ENCODE measurements at regions not wholly inside any gene's neighbourhood (a gene's known extent, or its start where the extent isn't known, plus 50 kb on each side); places are given as distances from the start of the nearest gene placed in this dataset.
"Not testable (repeated sequence)": the region's sequence is repeated elsewhere in the genome, so short reads cannot be mapped to it uniquely, and the experiment has no call there.

- no peak for DNase-seq (ENCODE audit: extremely low spot score)
- 81% methylated on average over 9 of the region's 9 CpGs for WGBS
- Histone ChIP-seq H3K27ac (ENCODE audit: low read depth) (no peak overlapping the region), H3K4me3 (ENCODE audit: low read depth, low read length) (no peak overlapping the region), H3K36me3 (ENCODE audit: insufficient read depth) (no peaks in the 10 kb centered on the region), H3K4me1 (ENCODE audit: insufficient read depth) (no peaks in the 10 kb centered on the region)
Measured at GRCh38 chr4:10832806-10833628, 148.4 kb upstream of the CLNK start.

GRCh38 chr4:10831727-10832408 is 147.3 kb upstream of the CLNK start:
- no peak for DNase-seq (ENCODE audit: extremely low spot score)
- Histone ChIP-seq H3K27ac (ENCODE audit: low read depth) (no peak overlapping the region), H3K4me3 (ENCODE audit: low read depth, low read length) (no peak overlapping the region), H3K36me3 (ENCODE audit: insufficient read depth) (no peaks in the 10 kb centered on the region), H3K4me1 (ENCODE audit: insufficient read depth) (no peaks in the 10 kb centered on the region)
- WGBS, result 86% methylated on average over 2 of the region's 2 CpGs

DNA sequence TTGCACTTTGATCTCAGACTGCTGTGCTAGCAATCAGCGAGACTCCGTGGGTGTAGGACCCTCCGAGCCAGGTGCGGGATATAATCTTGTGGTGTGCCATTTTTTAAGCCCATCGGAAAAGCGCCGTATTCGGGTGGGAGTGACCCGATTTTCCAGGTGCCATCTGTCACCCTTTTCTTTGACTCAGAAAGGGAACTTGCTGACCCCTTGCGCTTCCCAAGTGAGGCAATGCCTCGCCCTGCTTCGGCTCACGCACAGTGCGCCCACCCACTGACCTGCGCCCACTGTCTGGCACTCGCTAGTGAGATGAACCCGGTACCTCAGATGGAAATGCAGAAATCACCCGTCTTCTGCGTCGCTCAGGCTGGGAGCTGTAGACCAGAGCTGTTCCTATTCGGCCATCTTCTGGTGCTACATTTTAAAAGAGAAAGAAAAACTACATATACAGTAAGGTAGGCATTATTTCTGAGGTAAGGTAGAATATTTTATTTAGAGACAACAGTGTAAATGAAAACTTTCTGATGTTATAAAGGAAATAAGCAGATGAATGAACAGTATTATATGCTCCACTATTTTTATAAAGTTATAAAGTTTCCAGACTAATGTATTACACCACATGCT is 144.5 kb upstream of the CLNK start:
- H3K27ac ChIP-seq (ENCODE audit: low read depth); DNase-seq (ENCODE audit: extremely low spot score); H3K4me3 ChIP-seq (ENCODE audit: low read depth, low read length); H3K36me3 ChIP-seq (ENCODE audit: insufficient read depth); H3K4me1 ChIP-seq (ENCODE audit: insufficient read depth): not testable (repeated sequence)
- 95% methylated on average over 21 of the region's 21 CpGs for WGBS

DNA sequence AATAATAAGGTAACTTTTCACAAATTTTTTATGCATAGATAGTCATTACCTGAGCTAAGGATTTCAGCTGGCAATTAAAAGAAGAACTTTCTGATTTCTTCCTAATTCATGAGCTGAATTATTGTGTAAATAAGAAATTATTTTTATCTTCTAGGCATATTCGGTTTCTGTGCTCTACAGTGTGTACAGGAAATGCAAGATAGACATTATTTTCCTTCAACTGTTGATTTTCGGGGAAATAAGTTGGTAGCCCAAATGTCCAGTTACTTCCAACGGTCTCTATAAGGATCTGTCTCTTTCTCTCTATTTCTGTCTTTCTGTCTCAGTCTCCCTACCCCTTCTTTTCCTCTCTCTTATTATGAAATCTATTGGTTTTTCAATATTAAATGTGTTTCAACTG is 137.3 kb upstream of the CLNK start:
- Histone ChIP-seq H3K4me3 (ENCODE audit: low read depth, low read length) (no peak overlapping the region), H3K36me3 (ENCODE audit: insufficient read depth) (no peaks in the 10 kb centered on the region), H3K27ac (ENCODE audit: low read depth) (no peak overlapping the region), H3K4me1 (ENCODE audit: insufficient read depth) (no peaks in the 10 kb centered on the region)
- 87% methylated on average over 3 of the region's 3 CpGs for WGBS
- DNase-seq (ENCODE audit: extremely low spot score), result no peak

DNA sequence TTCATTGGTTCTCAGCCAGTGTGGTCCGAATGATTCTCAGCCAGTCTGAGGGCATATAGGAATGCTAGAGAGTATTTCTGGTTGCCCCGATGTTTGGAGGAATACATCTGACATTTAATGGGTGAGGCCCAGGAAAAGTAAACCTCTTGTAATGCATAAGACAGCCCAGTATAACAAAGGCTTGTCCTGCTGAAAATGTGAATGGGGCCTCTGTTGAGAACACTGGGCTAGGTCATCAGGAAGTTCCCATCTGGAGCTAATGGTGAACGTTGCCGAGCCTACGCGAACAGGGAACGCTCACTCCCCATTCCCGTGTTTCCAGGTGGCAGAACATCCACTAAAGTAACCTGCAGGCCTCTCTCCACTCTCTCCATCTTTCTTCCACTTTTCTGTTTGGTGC is 132.0 kb upstream of the CLNK start:
- WGBS, result 88% methylated on average over 8 of the region's 8 CpGs
- Histone ChIP-seq H3K27ac (ENCODE audit: low read depth) (no peak overlapping the region), H3K4me3 (ENCODE audit: low read depth, low read length) (no peak overlapping the region), H3K4me1 (ENCODE audit: insufficient read depth) (no peaks in the 10 kb centered on the region), H3K36me3 (ENCODE audit: insufficient read depth) (no peaks in the 10 kb centered on the region)
- no peak for DNase-seq (ENCODE audit: extremely low spot score)

DNA sequence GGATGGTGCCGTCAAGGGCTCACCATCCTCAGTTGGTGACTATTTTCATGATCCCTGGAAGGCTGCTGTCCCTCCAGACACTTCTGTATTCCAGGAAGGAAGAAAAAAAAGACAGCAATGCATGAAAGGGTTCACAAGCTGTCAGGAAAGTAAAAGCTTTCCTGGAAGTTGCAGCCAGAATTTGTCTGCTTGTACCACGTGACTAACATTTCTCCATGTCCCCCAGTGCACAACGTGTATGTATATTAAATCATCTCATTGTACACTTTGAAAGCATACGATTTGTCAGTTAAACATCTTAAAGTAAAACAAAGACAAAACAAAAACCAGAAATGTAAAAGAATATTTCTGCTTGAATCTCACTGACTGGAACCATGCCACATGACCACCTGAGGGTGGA is 127.4 kb upstream of the CLNK start:
- H3K4me3 ChIP-seq (ENCODE audit: low read depth, low read length), result no peak overlapping the region
- 35% methylated on average over 4 of the region's 4 CpGs for WGBS
- H3K27ac ChIP-seq (ENCODE audit: low read depth), result no peak overlapping the region
- no peaks in the 10 kb centered on the region for H3K36me3 ChIP-seq (ENCODE audit: insufficient read depth)
- H3K4me1 ChIP-seq (ENCODE audit: insufficient read depth), result no peaks in the 10 kb centered on the region
- DNase-seq (ENCODE audit: extremely low spot score), result no peak

DNA sequence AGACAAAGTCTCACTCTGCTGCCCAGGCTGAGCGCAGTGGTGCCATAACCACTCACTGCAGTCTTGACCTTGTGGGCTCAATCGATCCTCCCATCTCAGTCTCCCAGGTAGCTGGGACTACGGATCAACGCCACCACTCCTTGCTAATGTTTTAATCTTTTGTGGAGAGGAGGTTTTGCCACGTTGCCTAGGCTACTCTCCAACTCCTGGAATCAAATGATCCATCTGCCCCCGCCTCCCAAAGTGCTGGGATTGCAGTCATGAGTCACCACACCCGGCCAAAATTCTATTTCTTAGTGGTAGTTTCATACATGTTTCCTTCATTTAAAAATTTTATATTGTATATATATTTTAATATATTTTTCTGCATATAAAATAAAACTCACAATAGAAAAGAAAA is 125.8 kb upstream of the CLNK start:
- whole genome bisulfite sequencing, result 93% methylated on average over 7 of the region's 7 CpGs
- DNase-seq (ENCODE audit: extremely low spot score), result no peak
- Histone ChIP-seq H3K4me1 (ENCODE audit: insufficient read depth) (no peaks in the 10 kb centered on the region), H3K27ac (ENCODE audit: low read depth) (no peak overlapping the region), H3K36me3 (ENCODE audit: insufficient read depth) (no peaks in the 10 kb centered on the region), H3K4me3 (ENCODE audit: low read depth, low read length) (no peak overlapping the region)

DNA sequence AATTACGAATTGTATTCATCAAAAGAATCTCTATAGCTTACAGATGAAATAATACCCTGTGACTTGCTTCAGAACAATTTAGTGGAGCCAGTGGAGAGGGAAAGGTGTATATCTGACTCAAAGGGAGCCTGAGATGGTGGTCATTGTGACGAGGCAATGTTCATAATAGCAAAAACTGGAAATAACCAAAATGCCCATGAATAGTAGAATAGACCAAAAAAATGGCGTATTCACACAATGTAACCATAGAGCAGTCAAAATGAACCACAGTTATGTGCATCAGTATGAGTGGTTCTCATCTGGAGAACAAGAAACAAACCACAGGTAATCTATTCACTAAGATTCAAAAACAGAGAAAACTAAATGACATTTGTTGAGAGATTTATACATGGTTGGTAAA is 125.3 kb upstream of the CLNK start:
- H3K4me3 ChIP-seq (ENCODE audit: low read depth, low read length), result no peak overlapping the region
- no peak overlapping the region for H3K27ac ChIP-seq (ENCODE audit: low read depth)
- no peaks in the 10 kb centered on the region for H3K36me3 ChIP-seq (ENCODE audit: insufficient read depth)
- WGBS, result 94% methylated on average over 3 of the region's 3 CpGs
- H3K4me1 ChIP-seq (ENCODE audit: insufficient read depth), result no peaks in the 10 kb centered on the region
- no peak for DNase-seq (ENCODE audit: extremely low spot score)

- no peak overlapping the region for H3K4me3 ChIP-seq (ENCODE audit: low read depth, low read length)
- H3K4me1 ChIP-seq (ENCODE audit: insufficient read depth), result no peaks in the 10 kb centered on the region
- no peak for DNase-seq (ENCODE audit: extremely low spot score)
- no peaks in the 10 kb centered on the region for H3K36me3 ChIP-seq (ENCODE audit: insufficient read depth)
- H3K27ac ChIP-seq (ENCODE audit: low read depth), result no peak overlapping the region
Measured at GRCh38 chr4:10808591-10808990, 124.0 kb upstream of the CLNK start.

DNA sequence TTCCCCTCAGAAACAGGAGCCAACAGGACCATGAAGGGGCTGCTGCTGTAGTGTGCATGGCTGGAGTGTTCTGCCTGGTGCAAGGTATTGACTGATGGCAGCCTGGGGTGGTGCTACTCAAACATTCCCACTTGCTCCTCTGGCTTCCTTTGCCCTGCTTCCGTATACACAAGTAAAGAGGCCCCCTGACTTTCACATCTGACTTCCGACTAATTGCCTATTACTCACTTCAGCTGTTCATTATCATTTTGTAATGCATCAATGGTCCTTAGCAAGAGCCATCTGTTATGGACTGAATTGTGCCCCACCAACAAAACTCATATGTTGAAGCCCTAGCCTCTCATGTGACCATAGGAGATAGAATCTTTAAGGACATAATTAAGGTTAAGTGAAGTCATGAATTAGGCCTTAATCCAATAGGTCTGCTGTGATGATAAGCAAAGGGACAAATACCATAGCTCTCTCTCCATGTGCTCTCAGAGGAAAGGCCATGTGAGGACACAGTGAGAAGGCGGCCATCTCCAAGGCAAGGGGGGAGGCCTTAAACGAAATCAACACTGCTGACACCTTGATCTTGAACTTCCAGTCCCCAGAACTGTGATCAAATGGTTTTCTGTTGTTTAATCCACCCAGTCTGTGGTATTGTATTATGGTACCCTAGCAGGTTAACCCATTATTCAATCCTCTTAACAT is 122.5 kb upstream of the CLNK start:
- Histone ChIP-seq H3K4me1 (ENCODE audit: insufficient read depth) (no peaks in the 10 kb centered on the region), H3K27ac (ENCODE audit: low read depth) (no peak overlapping the region), H3K4me3 (ENCODE audit: low read depth, low read length) (no peak overlapping the region), H3K36me3 (ENCODE audit: insufficient read depth) (no peaks in the 10 kb centered on the region)
- WGBS, result 94% methylated on average over 4 of the region's 4 CpGs
- no peak for DNase-seq (ENCODE audit: extremely low spot score)

DNA sequence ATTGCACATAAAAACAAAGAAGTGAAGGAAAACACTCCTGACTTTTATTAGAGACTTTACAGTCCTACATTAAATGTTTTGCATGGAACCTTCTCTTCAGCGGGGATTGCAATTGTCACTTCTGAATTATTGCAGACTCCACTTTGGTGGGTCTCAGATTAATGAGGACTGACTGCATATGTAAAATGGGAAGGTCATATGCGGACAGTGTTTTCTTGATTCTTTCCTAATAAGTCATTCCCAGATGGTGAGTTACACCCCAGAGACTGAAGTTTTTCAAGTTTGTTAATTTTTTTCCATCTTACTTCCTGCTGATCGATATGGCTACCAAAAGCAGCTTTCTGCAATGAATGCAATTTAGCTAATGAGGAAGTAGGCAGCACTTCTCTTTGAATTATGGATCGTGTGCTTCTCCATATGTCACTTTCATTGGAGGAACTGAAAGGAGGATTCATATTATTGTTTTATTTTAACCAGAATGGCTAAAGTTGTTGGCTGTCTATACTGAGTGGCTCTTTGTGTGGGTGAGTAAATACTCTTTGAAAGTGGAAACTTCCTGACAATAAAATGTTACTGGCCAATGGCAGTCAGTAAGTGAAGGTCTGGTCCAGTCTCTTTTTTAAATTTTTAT is 119.3 kb upstream of the CLNK start:
- WGBS, result 29% methylated on average over 4 of the region's 4 CpGs
- no peak overlapping the region for H3K4me3 ChIP-seq (ENCODE audit: low read depth, low read length)

DNA sequence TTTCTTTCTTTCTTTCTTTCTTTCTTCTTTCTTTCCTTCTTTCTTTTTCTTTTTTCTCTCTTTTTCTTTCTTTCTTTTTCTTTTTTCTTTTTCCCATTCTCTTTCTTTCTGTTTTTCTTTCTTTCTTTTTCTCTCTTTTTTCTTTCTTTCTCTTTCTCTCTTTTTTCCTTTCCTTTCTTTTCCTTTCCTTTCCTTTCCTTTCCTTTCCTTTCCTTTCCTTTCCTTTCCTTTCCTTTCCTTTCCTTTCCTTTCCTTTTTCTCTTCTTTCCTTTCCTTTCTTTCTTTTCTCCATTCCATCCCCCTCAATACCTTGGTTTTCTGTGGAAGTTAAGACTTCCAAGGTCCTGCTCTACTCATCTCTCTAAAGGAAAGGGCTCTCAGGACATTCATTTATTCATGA is 102.8 kb upstream of the CLNK start:
- no peak overlapping the region for H3K27ac ChIP-seq (ENCODE audit: low read depth)
- DNase-seq (ENCODE audit: extremely low spot score), result no peak
- no peaks in the 10 kb centered on the region for H3K36me3 ChIP-seq (ENCODE audit: insufficient read depth)
- no peaks in the 10 kb centered on the region for H3K4me1 ChIP-seq (ENCODE audit: insufficient read depth)
- H3K4me3 ChIP-seq (ENCODE audit: low read depth, low read length), result no peak overlapping the region

More for the DNA sequence above, 119.3 kb upstream of the CLNK start:
- H3K27ac ChIP-seq (ENCODE audit: low read depth), result no peak overlapping the region
- DNase-seq (ENCODE audit: extremely low spot score), result no peak
- H3K36me3 ChIP-seq (ENCODE audit: insufficient read depth), result no peaks in the 10 kb centered on the region
- no peaks in the 10 kb centered on the region for H3K4me1 ChIP-seq (ENCODE audit: insufficient read depth)

GRCh38 chr4:10784621-10785020 is 100.1 kb upstream of the CLNK start:
- DNase-seq (ENCODE audit: extremely low spot score), result no peak
- Histone ChIP-seq H3K4me3 (ENCODE audit: low read depth, low read length) (no peak overlapping the region), H3K36me3 (ENCODE audit: insufficient read depth) (no peaks in the 10 kb centered on the region), H3K27ac (ENCODE audit: low read depth) (no peak overlapping the region), H3K4me1 (ENCODE audit: insufficient read depth) (no peaks in the 10 kb centered on the region)
- WGBS, result 97% methylated on average over 2 of the region's 2 CpGs
